GM08714 (cell line): ENCODE measurements at regions not wholly inside any gene's neighbourhood (a gene's known extent, or its start where the extent isn't known, plus 50 kb on each side); places are given as distances from the start of the nearest gene placed in this dataset.
"Not testable (repeated sequence)": the region's sequence is repeated elsewhere in the genome, so short reads cannot be mapped to it uniquely, and the experiment has no call there.

ENCODE experiments used
- H3K4me3 ChIP-seq: fragments of 200-500 bp; sonication (Bioruptor generic); 2 replicates; pipeline ENCODE4 v1.5.1; 2014; ENCODE audit warnings: mild to moderate bottlenecking, low read length, inconsistent platforms
- ZNF274 ChIP-seq: IDR thresholded peaks from 2 replicates; pipeline ENCODE4 v1.6.1; 2012; ENCODE audit warnings: mild to moderate bottlenecking, low read depth, low read length

- no peak for TF ChIP-seq ZNF274
- no peak overlapping the region for H3K4me3 ChIP-seq
These were observed 1289.0 kb downstream of the SLITRK1 start for GRCh38 chr13:82593239-82593638.

GRCh38 chr13:82571653-82572052 is 1310.6 kb downstream of the SLITRK1 start:
- TF ChIP-seq ZNF274: no peak
- H3K4me3 ChIP-seq: no peak overlapping the region

- no peak overlapping the region for H3K4me3 ChIP-seq
- no peak for TF ChIP-seq ZNF274
These were observed 1312.7 kb downstream of the SLITRK1 start for GRCh38 chr13:82569581-82569980.

GRCh38 chr13:82566864-82567263 is 1315.4 kb downstream of the SLITRK1 start:
- TF ChIP-seq ZNF274: no peak
- no peak overlapping the region for H3K4me3 ChIP-seq

GRCh38 chr13:82565201-82565600 is 1317.1 kb downstream of the SLITRK1 start:
- TF ChIP-seq ZNF274: no peak
- no peak overlapping the region for H3K4me3 ChIP-seq

GRCh38 chr13:82560889-82561288 is 1321.4 kb downstream of the SLITRK1 start:
- no peak overlapping the region for H3K4me3 ChIP-seq
- no peak for TF ChIP-seq ZNF274

- no peak for TF ChIP-seq ZNF274
- H3K4me3 ChIP-seq: no peak overlapping the region
These were observed 1359.4 kb downstream of the SLITRK1 start for GRCh38 chr13:82522872-82523271.

- no peak for TF ChIP-seq ZNF274
These were observed 1375.4 kb downstream of the SLITRK1 start for GRCh38 chr13:82506805-82507414.

GRCh38 chr13:82501834-82502233 is 1380.4 kb downstream of the SLITRK1 start:
- TF ChIP-seq ZNF274: no peak
- H3K4me3 ChIP-seq: no peak overlapping the region

More at GRCh38 chr13:82506805-82507414, 1375.4 kb downstream of the SLITRK1 start:
- H3K4me3 ChIP-seq: no peak overlapping the region

- H3K4me3 ChIP-seq: no peak overlapping the region
- TF ChIP-seq ZNF274: no peak
These were observed 1401.9 kb downstream of the SLITRK1 start for GRCh38 chr13:82480415-82480814.

- TF ChIP-seq ZNF274: no peak
- H3K4me3 ChIP-seq: no peak overlapping the region
These were observed 1404.8 kb downstream of the SLITRK1 start for GRCh38 chr13:82477436-82477835.

- TF ChIP-seq ZNF274: no peak
- H3K4me3 ChIP-seq: no peak overlapping the region
These were observed 1414.6 kb downstream of the SLITRK1 start for GRCh38 chr13:82467626-82468025.

- not testable (repeated sequence) for H3K4me3 ChIP-seq
These were observed 1422.7 kb downstream of the SLITRK1 start for GRCh38 chr13:82459575-82459974.

- no peak for TF ChIP-seq ZNF274
These were observed 1424.1 kb downstream of the SLITRK1 start for GRCh38 chr13:82458169-82458568.

GRCh38 chr13:82457548-82457947 is 1424.7 kb downstream of the SLITRK1 start:
- H3K4me3 ChIP-seq: not testable (repeated sequence)

More at GRCh38 chr13:82458169-82458568, 1424.1 kb downstream of the SLITRK1 start:
- H3K4me3 ChIP-seq: no peak overlapping the region

- no peak for TF ChIP-seq ZNF274
These were observed 1434.7 kb downstream of the SLITRK1 start for GRCh38 chr13:82447416-82448077.

More at GRCh38 chr13:82447416-82448077, 1434.7 kb downstream of the SLITRK1 start:
- no peak overlapping the region for H3K4me3 ChIP-seq
